HepG2 (cell line): ENCODE measurements at regions not wholly inside any gene's neighbourhood (a gene's known extent, or its start where the extent isn't known, plus 50 kb on each side); places are given as distances from the start of the nearest gene placed in this dataset.

Source experiments
- CEBPB ChIP-seq: IDR thresholded peaks from 2 replicates; pipeline ENCODE4 v1.6.1; 2011; ENCODE audit warnings: low read depth, low read length, improper control_type of control experiment, borderline replicate concordance
- SMC3 ChIP-seq: IDR thresholded peaks from 2 replicates; pipeline ENCODE4 v1.6.1; 2011; ENCODE audit warnings: low read length, improper control_type of control experiment
- STAG1 ChIP-seq: sonication (generic); formaldehyde crosslinking; IDR thresholded peaks from 2 replicates; pipeline ENCODE4 v1.4.0; 2020; ENCODE audit warnings: missing genetic modification reagents
- ZNF629 ChIP-seq: sonication (generic); formaldehyde crosslinking; conservative IDR thresholded peaks from 2 replicates; pipeline ENCODE4 v1.5.0; 2020; ENCODE audit warnings: missing genetic modification reagents
- ZSCAN30 ChIP-seq: sonication (generic); formaldehyde crosslinking; IDR thresholded peaks from 2 replicates; pipeline ENCODE4 v1.5.0; 2020; ENCODE audit warnings: mild to moderate bottlenecking, missing genetic modification reagents
- TF ChIP-seq, protein P1 (sequence below): sonication (generic); formaldehyde crosslinking; IDR thresholded peaks from 2 replicates; pipeline ENCODE4 v1.5.0; 2020; ENCODE audit warnings: mild to moderate bottlenecking, missing genetic modification reagents, moderate library complexity
- TF ChIP-seq, protein P2 (sequence below): sonication (generic); formaldehyde crosslinking; IDR thresholded peaks from 2 replicates; pipeline ENCODE4 v1.9.0; 2022; ENCODE audit warnings: low read depth, missing genetic modification reagents

DNA sequence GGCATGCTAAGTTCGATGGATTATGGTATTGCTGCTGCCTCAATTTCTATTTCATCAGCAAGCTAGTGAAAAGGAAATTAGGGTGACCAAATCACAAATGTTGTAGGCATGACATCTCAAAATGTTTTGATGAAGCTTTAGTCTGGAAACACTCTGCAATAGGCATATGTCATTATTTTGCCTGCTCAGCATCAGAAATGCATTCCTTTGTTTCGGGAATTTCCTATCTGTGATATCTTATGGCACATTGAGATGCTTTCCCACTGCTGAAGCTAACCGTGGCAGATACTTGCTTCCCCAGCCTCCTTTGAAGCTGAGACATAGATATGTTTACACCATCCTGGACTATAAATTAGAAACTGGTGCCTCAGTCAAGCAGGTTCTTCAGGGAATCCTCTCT, 119.7 kb downstream of the CDC42EP3 start:
- TF ChIP-seq STAG1 (CRISPR knock-in tag) (no peak), ZSCAN30 (no peak), ZNF629 (CRISPR knock-in tag) (no peak), CEBPB (no peak), SMC3 (no peak)
- TF ChIP-seq, protein P1, sequence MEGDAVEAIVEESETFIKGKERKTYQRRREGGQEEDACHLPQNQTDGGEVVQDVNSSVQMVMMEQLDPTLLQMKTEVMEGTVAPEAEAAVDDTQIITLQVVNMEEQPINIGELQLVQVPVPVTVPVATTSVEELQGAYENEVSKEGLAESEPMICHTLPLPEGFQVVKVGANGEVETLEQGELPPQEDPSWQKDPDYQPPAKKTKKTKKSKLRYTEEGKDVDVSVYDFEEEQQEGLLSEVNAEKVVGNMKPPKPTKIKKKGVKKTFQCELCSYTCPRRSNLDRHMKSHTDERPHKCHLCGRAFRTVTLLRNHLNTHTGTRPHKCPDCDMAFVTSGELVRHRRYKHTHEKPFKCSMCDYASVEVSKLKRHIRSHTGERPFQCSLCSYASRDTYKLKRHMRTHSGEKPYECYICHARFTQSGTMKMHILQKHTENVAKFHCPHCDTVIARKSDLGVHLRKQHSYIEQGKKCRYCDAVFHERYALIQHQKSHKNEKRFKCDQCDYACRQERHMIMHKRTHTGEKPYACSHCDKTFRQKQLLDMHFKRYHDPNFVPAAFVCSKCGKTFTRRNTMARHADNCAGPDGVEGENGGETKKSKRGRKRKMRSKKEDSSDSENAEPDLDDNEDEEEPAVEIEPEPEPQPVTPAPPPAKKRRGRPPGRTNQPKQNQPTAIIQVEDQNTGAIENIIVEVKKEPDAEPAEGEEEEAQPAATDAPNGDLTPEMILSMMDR (CRISPR knock-in tag): no peak
- TF ChIP-seq, protein P2, sequence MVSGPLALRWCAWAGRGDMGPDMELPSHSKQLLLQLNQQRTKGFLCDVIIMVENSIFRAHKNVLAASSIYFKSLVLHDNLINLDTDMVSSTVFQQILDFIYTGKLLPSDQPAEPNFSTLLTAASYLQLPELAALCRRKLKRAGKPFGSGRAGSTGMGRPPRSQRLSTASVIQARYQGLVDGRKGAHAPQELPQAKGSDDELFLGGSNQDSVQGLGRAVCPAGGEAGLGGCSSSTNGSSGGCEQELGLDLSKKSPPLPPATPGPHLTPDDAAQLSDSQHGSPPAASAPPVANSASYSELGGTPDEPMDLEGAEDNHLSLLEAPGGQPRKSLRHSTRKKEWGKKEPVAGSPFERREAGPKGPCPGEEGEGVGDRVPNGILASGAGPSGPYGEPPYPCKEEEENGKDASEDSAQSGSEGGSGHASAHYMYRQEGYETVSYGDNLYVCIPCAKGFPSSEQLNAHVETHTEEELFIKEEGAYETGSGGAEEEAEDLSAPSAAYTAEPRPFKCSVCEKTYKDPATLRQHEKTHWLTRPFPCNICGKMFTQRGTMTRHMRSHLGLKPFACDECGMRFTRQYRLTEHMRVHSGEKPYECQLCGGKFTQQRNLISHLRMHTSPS (CRISPR knock-in tag): no peak
